ENCODE measurements at regions not wholly inside any gene's neighbourhood (a gene's known extent, or its start where the extent isn't known, plus 50 kb on each side); places are given as distances from the start of the nearest gene placed in this dataset.

DNA sequence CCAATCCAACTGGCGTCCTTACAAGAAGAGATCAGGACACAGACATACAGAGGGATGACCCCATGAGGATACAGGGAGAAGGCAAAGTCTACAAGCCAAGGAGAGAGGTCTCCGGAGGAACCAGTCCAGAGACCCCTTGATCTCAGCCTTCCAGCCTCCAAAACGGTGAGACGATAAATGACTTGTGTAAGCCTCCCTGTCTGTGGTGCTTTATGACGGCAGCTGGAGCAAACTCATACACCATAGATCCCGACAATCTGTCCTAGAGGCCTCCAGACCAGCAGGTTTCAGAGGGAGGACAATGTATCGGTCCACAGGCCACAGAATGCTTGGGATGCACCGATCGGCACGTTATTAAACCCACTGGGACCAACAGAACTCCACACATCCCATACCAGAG lies 383.3 kb downstream of the SHANK2 start:
- TF ChIP-seq, protein P1, sequence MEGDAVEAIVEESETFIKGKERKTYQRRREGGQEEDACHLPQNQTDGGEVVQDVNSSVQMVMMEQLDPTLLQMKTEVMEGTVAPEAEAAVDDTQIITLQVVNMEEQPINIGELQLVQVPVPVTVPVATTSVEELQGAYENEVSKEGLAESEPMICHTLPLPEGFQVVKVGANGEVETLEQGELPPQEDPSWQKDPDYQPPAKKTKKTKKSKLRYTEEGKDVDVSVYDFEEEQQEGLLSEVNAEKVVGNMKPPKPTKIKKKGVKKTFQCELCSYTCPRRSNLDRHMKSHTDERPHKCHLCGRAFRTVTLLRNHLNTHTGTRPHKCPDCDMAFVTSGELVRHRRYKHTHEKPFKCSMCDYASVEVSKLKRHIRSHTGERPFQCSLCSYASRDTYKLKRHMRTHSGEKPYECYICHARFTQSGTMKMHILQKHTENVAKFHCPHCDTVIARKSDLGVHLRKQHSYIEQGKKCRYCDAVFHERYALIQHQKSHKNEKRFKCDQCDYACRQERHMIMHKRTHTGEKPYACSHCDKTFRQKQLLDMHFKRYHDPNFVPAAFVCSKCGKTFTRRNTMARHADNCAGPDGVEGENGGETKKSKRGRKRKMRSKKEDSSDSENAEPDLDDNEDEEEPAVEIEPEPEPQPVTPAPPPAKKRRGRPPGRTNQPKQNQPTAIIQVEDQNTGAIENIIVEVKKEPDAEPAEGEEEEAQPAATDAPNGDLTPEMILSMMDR (conservative IDR thresholded peaks at IDR 0.05) = no peak
- TF ChIP-seq EZH2 (IDR thresholded peaks at IDR 0.05; ENCODE audit: low read depth) = no peak
